ENCODE measurements at regions not wholly inside any gene's neighbourhood (a gene's known extent, or its start where the extent isn't known, plus 50 kb on each side); places are given as distances from the start of the nearest gene placed in this dataset.
"Not testable (repeated sequence)": the region's sequence is repeated elsewhere in the genome, so short reads cannot be mapped to it uniquely, and the experiment has no call there.

DNA sequence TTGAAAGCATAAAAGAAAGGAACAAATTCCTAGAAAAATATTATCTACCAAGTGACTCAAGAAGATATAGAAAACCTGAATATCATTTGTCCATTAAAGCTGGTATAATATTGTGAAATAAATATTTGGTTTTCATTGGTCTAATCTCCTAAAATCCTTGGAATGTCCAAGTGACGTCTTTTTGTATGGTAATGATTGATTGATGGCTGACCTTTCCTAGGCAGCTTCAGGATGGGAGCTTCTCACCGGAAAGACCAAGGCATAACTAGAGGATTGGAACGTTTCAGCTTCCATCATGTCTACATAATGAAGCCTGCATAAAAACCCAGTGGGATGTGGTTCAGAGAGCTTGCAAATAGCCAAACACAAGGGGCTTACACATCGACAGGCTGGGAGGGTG is 57.6 kb upstream of the MAN1A1 start:
- no peak for FAIRE-seq
- H3K27me3 ChIP-seq (ENCODE audit: control insufficient read depth, insufficient read depth, low read length), result no peaks in the 10 kb centered on the region
- H3K4me3 ChIP-seq (ENCODE audit: low read depth, low read length), result no peak overlapping the region
- TF ChIP-seq, protein P1, sequence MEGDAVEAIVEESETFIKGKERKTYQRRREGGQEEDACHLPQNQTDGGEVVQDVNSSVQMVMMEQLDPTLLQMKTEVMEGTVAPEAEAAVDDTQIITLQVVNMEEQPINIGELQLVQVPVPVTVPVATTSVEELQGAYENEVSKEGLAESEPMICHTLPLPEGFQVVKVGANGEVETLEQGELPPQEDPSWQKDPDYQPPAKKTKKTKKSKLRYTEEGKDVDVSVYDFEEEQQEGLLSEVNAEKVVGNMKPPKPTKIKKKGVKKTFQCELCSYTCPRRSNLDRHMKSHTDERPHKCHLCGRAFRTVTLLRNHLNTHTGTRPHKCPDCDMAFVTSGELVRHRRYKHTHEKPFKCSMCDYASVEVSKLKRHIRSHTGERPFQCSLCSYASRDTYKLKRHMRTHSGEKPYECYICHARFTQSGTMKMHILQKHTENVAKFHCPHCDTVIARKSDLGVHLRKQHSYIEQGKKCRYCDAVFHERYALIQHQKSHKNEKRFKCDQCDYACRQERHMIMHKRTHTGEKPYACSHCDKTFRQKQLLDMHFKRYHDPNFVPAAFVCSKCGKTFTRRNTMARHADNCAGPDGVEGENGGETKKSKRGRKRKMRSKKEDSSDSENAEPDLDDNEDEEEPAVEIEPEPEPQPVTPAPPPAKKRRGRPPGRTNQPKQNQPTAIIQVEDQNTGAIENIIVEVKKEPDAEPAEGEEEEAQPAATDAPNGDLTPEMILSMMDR (IDR thresholded peaks at IDR 0.05; ENCODE audit: insufficient read depth, low read length, severe bottlenecking), result no peak
- no peaks in the 10 kb centered on the region for H3K36me3 ChIP-seq (ENCODE audit: control insufficient read depth, insufficient read depth, low read length)
- DNase-seq (ENCODE audit: low read depth), result no peak

DNA sequence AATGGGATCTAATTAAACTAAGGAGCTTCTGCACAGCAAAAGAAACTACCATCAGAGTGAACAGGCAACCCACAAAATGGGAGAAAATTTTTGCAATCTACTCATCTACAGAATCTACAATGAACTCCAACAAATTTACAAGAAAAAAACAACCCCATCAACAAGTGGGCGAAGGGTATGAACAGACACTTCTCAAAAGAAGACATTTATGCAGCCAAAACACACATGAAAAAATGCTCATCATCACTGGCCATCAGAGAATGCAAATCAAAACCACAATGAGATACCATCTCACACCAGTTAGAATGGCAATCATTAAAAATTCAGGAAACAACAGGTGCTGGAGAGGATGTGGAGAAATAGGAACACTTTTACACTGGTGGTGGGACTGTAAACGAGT is 55.6 kb upstream of the MAN1A1 start:
- H3K27me3 ChIP-seq (ENCODE audit: control insufficient read depth, insufficient read depth, low read length); H3K36me3 ChIP-seq (ENCODE audit: control insufficient read depth, insufficient read depth, low read length); H3K4me3 ChIP-seq (ENCODE audit: low read depth, low read length); FAIRE-seq; DNase-seq (ENCODE audit: low read depth): not testable (repeated sequence)

All from bronchial epithelial cell (primary cell).